HL-60 (cell line): ENCODE measurements at regions not wholly inside any gene's neighbourhood (a gene's known extent, or its start where the extent isn't known, plus 50 kb on each side); places are given as distances from the start of the nearest gene placed in this dataset.
"Not testable (repeated sequence)": the region's sequence is repeated elsewhere in the genome, so short reads cannot be mapped to it uniquely, and the experiment has no call there.

Experiments used
- DNase-seq, 2 experiments: peaks; one replicate each; pipeline ENCODE4 v3.0.0-alpha.2; 2010 to 2020; ENCODE audit warnings: low read depth in 1 of 2, low spot score in 1 of 2
- H3K27ac ChIP-seq: fragments of 250-450 bp; sonication (Bioruptor Pico); replicated peaks from 2 replicates; pipeline ENCODE4 v1.5.1; 2020; ENCODE audit warnings: mild to moderate bottlenecking, moderate library complexity
- H3K27me3 ChIP-seq: fragments of 250-450 bp; sonication (Bioruptor Pico); 2 replicates; pipeline ENCODE4 v1.5.1; 2021; ENCODE audit warnings: mild to moderate bottlenecking, moderate library complexity; ENCODE audit not compliant: insufficient read depth, poor library complexity, severe bottlenecking
- H3K4me3 ChIP-seq: replicated peaks from 2 replicates; pipeline ENCODE4 v1.5.1; 2011; ENCODE audit warnings: mild to moderate bottlenecking, control low read depth, low read length; ENCODE audit not compliant: insufficient read depth
- SPI1 ChIP-seq: IDR thresholded peaks from 2 replicates; pipeline ENCODE4 v1.6.1; 2012; ENCODE audit warnings: low read depth, mild to moderate bottlenecking, borderline replicate concordance

DNA sequence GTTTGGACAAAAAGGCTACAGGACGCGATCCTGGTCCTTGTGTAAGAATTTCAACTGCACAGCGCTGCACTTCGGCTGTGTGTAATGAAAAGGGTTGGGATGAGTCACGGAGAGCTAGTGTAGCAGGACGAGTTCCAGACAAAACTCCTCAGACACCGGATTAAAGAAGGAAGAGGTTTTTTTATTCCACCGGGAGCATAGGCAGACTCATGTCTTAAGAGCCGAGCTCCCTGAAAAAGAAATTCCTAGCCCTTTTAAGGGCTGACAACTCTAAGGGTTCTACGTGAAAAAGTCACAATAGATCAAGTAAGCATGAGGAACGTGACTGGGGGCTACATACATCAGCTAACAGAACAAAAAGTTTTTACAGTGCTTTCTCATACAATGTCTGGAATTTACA lies 54.8 kb upstream of the FAM90A1 start:
- DNase-seq, H3K27me3 ChIP-seq, H3K4me3 ChIP-seq, H3K27ac ChIP-seq: not testable (repeated sequence)

DNA sequence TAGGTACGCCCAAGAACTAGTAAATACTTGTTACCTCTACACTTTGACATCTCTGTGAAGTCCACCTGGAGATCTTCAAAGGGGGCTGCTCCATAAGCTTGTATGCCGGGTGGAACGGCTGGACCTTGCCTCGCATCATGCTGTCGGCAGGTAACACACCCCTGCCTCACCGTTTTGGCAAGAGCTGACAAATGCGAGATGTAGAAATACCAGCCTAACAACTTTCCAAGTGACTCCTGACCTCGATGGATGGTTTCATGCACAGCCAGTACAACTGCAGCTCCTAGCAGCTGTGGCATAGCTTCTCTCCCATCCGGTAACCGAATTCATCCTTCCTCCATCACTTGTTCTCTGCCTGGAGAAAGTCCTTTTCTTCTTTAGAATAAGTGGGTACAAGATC lies 58.3 kb upstream of the FAM90A1 start:
- not testable (repeated sequence) for H3K4me3 ChIP-seq, H3K27me3 ChIP-seq, H3K27ac ChIP-seq, DNase-seq

DNA sequence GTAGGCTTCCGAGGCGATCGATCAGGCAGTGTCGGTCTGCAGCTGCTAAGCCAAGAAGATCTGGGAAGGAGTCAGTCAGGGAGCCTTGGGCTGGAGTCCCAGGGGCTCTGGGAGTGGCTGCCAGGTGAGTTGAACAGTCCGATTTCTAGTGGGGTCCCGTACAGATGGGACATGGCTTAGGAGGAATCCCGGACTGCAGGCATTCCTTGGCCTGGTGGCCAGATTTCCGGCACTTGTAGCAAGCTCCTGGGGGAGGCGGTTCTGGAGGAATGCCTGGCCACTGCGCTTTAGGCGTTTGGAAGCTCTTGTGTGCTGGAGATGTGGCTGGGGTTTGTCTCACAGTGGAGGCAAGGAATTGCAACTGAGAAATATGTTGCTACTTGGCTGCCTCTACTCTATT lies 64.3 kb upstream of the FAM90A1 start:
- not testable (repeated sequence) for H3K27ac ChIP-seq, H3K27me3 ChIP-seq, DNase-seq, H3K4me3 ChIP-seq

DNA sequence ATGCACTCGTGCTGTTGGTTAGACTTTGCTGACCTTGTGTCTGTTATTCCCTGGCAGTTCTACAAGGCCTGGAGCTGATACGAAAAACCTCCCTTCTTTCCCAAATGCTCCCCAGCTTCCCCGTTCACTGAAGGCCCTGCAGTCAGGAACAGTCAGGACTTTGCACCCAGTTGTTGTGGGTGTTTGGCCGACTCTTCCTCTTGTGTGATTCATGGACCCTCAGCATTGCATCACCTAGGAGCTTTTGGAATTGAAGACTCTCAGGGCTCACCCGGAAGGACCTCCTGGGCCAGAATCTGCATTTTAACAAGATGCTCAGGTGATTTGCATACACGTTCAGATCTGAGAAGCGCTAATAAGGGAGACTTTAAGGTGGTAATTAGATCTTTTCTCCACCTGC lies 67.2 kb upstream of the FAM90A1 start:
- not testable (repeated sequence) for H3K4me3 ChIP-seq, H3K27me3 ChIP-seq, DNase-seq, H3K27ac ChIP-seq

DNA sequence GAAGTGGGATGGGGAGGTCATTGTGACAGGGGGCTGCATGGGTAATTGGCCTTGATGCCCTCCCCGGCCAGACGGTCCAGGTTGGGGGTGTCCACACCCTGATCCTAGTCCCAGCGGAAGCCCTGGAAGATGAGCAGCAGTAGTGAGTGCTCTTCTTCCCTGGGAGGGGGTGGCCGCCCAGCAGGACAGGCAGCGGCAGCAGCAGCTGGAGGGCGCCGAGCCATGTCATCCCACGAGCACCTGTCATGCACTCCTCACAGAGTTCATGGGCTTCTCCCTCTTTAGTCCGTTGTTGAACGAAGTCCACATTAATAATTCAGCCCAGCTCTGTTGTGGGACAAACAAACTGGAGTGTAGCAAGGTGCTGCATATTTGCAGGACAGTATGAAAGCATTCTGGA lies 81.2 kb upstream of the FAM90A1 start:
- not testable (repeated sequence) for H3K27ac ChIP-seq, H3K27me3 ChIP-seq, H3K4me3 ChIP-seq, DNase-seq

DNA sequence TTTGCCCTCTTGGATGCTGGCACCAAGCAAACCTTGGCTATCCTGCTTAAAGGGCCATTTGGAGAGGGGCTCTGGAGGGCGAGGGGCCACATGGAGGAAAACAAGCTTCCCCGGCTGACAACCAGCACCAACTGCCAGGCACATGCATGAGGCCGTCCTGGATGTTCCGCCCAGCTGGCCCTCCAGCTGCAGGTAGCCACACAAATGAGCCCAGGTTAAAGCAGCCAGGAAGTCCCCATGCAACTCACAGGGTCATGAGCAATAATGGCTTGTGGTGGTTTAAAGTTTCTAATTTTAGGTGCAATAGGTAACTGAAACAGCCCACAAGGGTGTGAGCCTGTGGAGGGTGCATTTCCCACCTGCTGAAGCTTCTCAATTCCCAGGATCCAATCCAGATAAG lies 88.6 kb upstream of the FAM90A1 start:
- not testable (repeated sequence) for H3K27ac ChIP-seq, H3K27me3 ChIP-seq, DNase-seq, H3K4me3 ChIP-seq

DNA sequence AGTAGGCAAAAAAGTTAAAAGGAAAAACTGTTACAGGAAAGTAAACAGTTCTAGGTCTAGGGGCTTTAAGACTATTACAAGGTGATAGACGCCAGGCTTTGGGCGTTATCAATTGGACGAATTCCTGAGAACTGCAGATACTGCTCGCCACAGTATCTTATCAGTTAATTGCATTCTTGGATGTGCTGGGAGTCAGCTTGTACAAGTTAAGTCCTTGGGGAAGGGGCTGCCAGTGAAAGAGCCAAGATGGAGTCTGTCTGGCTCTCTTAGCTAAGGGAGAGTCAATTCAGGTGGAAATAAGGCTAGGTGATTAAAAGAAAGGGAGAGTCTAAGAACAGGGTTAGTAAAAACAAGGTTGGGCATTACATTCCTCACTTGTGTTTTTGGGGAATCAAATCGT lies 90.3 kb upstream of the FAM90A1 start:
- DNase-seq, H3K27me3 ChIP-seq, H3K4me3 ChIP-seq, H3K27ac ChIP-seq: not testable (repeated sequence)

DNA sequence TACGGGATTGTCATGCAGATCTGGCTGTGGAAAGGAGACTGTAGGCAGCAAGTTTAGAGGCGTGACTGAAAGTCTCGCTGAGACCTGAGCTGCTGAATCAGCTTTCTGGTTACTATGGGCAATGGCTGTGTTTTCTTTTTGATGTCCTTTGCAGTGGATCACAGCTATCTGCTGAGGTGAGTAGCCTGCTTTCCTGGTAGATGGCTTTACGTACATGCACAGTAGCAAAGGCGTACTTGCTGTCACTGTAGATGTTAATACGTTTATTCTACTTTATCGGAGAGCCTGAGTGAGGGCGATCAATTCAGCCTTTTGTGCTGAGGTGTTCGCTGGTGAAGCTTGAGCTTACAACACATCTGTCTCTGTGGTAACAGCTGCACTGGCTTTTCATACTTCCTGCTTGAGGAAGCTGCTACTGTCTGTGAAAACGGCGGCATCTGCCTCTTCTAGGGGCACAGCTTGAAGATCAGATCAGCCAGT lies 92.9 kb upstream of the FAM90A1 start:
- not testable (repeated sequence) for H3K4me3 ChIP-seq, H3K27me3 ChIP-seq
- peak; percentile 49 to 77 for DNase-seq
- 0 out of 2 replicates have a peak overlapping the region, but pooled peaks have one; percentile 26 for H3K27ac ChIP-seq

DNA sequence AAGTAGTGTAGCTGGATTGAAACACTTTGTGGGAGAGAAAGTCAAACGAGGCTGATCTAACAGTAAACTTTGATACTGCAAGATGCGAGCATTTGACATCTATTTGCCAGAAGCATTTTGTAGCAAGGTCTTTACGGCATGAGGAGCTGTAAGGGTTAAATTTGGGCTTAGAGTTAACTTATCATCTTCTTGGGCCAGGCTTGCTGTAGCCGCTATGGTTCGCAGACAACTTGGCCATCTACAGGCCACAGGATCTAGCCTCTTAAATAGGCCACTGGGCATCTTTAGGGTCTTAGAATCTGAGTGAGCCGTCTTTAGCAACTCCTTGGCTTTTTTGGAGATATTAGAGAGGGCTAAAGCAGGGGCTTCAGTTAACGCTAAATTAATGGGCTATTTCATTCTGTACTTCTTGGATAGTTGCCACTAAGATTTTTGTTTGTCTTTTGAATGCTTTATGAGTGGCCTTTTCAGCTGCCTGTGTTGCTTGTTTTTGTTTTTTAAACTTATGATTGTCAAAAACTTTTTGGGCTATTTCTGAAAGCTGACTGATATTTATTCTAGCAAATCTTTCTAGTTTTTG lies 93.5 kb upstream of the FAM90A1 start:
- H3K4me3 ChIP-seq, H3K27ac ChIP-seq, H3K27me3 ChIP-seq: not testable (repeated sequence)

DNA sequence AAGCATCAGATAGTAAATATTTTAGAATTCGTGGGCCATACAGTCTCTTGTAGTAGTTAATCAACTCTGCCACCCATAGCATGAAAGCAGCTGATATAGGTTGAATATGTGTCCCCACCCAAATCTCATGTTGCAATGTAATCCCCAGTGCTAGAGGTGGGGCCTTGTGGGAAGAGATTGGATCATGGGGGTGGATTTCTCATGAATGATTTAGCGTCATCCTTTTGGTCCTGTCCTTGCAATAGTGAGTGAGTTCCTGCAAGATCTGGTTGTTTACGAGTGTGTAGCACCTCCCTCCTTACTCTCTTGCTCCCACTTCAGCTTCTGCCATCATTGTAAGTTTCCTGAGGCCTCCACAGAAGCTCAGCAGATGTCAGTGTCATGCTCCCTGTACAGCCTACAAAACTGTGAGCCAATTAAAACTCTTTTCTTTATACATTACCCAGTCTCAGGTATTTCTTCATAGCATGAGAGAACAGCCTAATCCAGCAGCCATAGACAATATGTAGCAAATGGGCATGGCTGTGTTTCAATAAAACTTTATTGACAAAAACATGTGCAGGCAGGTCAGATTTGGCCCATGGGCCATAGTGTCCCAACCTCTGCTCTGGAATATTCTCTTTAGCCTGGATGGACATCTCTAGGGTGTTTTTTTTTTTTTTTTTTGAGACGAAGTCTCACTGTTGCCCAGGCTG lies 97.9 kb upstream of the FAM90A1 start:
- not testable (repeated sequence) for H3K27ac ChIP-seq, H3K27me3 ChIP-seq, H3K4me3 ChIP-seq, DNase-seq

More for the DNA sequence above, 93.5 kb upstream of the FAM90A1 start:
- not testable (repeated sequence) for DNase-seq

DNA sequence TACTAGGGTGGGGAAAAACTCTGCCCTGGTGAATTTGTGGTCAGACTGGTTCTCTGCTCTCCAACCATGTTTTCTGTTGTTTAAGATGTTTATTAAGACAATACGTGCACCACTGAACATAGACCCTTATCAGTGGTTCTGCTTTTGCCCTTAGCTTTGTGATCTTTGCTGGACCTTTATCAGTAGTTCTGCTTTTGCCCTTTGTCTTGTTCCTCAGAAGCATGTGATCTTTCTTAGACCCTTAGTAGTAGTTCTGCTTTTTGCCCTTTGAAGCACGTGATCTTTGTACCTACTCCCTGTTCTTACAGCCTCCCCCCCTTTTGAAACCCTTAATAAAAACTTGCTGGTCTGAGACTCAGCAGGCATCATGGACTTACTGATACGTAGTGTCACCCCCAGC lies 101.4 kb upstream of the FAM90A1 start:
- not testable (repeated sequence) for H3K4me3 ChIP-seq, H3K27me3 ChIP-seq, H3K27ac ChIP-seq
- peak in 1 of 2 experiments; percentile 71 for DNase-seq
- peak; percentile 69 for TF ChIP-seq SPI1

DNA sequence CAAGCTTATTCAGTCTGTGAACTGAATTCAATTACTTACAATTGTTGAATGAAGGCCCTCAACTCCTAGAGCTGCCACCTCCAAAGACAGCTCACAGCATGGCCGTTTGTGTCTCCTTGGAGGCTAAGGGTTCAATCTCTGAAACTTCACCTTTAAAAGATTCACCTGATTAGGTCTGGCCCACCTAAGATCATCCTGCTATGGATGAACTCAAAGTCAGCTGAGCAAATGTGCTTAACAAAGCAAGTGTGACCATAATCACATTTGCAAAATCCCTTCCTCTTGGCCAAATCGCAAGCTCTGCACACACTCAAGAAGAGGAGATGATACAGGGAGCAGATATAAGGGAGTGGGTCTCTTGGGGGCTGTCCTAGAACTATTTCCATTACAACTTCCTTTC lies 105.0 kb upstream of the FAM90A1 start:
- H3K4me3 ChIP-seq, H3K27me3 ChIP-seq, H3K27ac ChIP-seq, DNase-seq: not testable (repeated sequence)

DNA sequence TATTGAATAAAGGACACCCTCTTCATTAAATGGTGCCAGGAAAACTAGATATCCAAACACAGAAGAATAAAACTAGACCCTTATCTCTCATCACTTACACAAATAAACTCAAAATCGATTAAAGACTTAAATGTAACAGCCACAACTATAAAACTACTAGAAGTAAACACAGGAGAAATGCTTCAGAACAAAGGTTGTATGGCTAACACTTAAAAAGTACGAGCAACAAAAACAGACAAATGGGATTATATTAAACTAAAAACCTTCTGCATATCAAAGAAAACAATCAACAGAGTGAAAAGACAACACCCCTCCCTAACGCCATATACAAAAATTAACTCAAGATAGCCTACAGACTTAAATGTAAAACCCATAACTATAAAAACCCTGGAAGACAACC lies 104.7 kb upstream of the CLEC6A start:
- not testable (repeated sequence) for H3K27ac ChIP-seq

DNA sequence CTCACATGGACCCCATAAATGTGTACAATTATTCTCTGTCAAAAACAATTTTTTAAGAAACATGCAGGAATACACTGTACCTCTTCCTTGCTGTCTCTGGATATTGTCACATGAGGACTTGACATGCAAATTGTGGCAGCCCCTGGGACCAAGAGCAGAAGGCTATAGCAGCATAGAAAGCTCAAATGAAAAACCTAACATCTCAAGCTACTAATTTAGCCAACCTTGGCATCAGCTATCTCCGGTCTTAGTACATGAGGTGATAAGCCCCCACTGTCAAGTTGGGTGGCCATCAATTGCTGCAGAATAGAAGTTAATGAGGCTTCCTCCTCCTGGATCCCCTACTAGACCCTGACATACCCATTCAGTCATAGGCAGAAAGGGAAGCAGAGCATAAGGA lies 101.0 kb upstream of the CLEC6A start:
- H3K4me3 ChIP-seq, H3K27me3 ChIP-seq, DNase-seq, H3K27ac ChIP-seq: not testable (repeated sequence)

More for the DNA sequence above, 104.7 kb upstream of the CLEC6A start:
- H3K4me3 ChIP-seq, DNase-seq, H3K27me3 ChIP-seq: not testable (repeated sequence)

DNA sequence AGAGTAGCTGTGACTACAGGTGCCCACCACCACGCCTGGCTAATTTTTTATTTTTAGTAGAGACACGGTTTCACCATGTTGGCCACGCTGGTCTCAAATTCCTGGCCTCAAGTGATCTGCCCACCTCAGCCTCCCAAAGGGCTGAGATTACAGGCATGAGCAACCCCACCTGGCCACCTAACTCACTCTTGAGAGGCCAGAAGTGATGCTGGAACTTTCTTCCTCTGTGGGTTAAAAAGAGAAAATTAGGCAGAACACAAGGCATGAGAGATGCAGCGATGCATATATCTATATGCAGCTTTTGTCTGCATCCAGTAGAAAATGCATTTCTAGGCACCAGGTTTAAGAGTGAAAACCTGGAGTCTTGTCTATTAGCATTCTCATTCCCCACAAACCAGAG lies 100.2 kb upstream of the CLEC6A start:
- H3K27me3 ChIP-seq, result not testable (repeated sequence)

More for the DNA sequence above, 100.2 kb upstream of the CLEC6A start:
- not testable (repeated sequence) for H3K4me3 ChIP-seq, DNase-seq, H3K27ac ChIP-seq
